GM12878 (cell line): ENCODE measurements at regions not wholly inside any gene's neighbourhood (a gene's known extent, or its start where the extent isn't known, plus 50 kb on each side); places are given as distances from the start of the nearest gene placed in this dataset.

Experiments
- ATAC-seq: fragments of 200-7000 bp; cut with Tn5 transposase; 3 replicates; pipeline ENCODE4 v1.9.1; 2020; ENCODE audit warnings: mild to moderate bottlenecking, moderate library complexity
- BruUV-seq: library from RNA; stranded (reverse); fragments of 400-500 nt; replicated peaks from 2 replicates; lab custom pipeline; 2021; lab: Mats Ljungman, UMichigan
- CTCF ChIA-PET: fragments of 300-600 bp; sonication (Branson Sonifier 250); formaldehyde crosslinking; extraction: SDS; loops from one replicate; lab custom pipeline; 2021; ENCODE audit warnings: inconsistent platforms; lab: Yijun Ruan, JAX
- POLR2A ChIA-PET: fragments of 350-600 bp; formaldehyde crosslinking; extraction: SDS; loops from one replicate; lab custom pipeline; 2021; ENCODE audit warnings: inconsistent platforms; lab: Charles Lee
- RAD21 ChIA-PET: fragments of 300-600 bp; sonication (Branson Sonifier 250); formaldehyde crosslinking; loops from one replicate; lab custom pipeline; 2023; ENCODE audit warnings: antibody characterized with exemption; ENCODE audit not compliant: unreplicated experiment; lab: Charles Lee
- SMC1A ChIA-PET: fragments of 300-600 bp; sonication (Branson Sonifier 250); formaldehyde crosslinking; loops from one replicate; lab custom pipeline; 2023; ENCODE audit not compliant: unreplicated experiment, uncharacterized antibody; lab: Charles Lee
- DNase-seq: peaks from one replicate; pipeline ENCODE4 v3.0.0-alpha.2; 2011; ENCODE audit warnings: low read depth, low spot score
- FAIRE-seq: peaks from 3 replicates; lab custom pipeline; 2011; peaks lifted over from hg19 to GRCh38; lab: Jason Lieb, UNC
- H2AFZ ChIP-seq: 2 replicates; pipeline ENCODE4 v1.6.0; 2011; ENCODE audit warnings: low read depth, low read length, control low read depth; ENCODE audit not compliant: control insufficient read depth
- H3K27ac ChIP-seq: 2 replicates; pipeline ENCODE4 v1.5.1; 2011; ENCODE audit warnings: control low read depth; ENCODE audit not compliant: control insufficient read depth, insufficient read depth
- H3K27me3 ChIP-seq, 2 experiments: replicated peaks in 1 of 2; 2 replicates each; pipeline versions ENCODE4 v1.6.0 to v1.6.1; 2011; ENCODE audit warnings: low read length in 1 of 2; ENCODE audit not compliant: control insufficient read depth in 2 of 2, insufficient read depth in 2 of 2
- H3K36me3 ChIP-seq, 2 experiments: 2 replicates each; pipeline ENCODE4 v1.5.1; 2011; ENCODE audit warnings: low read length in 1 of 2; ENCODE audit not compliant: control insufficient read depth in 2 of 2, insufficient read depth in 2 of 2
- H3K4me1 ChIP-seq: 2 replicates; pipeline ENCODE4 v1.6.1; 2011; ENCODE audit warnings: mild to moderate bottlenecking, low read length, moderate library complexity, mixed read lengths; ENCODE audit not compliant: control insufficient read depth, insufficient read depth
- H3K4me2 ChIP-seq: 2 replicates; pipeline ENCODE4 v1.6.0; 2011; ENCODE audit warnings: control low read depth; ENCODE audit not compliant: control insufficient read depth, insufficient read depth
- H3K4me3 ChIP-seq: fragments of 200-600 bp; sonication (generic); 2 replicates; pipeline ENCODE4 v1.5.1; 2016
- H3K79me2 ChIP-seq: 2 replicates; pipeline ENCODE4 v1.6.0; 2011; ENCODE audit warnings: low read length; ENCODE audit not compliant: control insufficient read depth, insufficient read depth
- H3K9ac ChIP-seq: 2 replicates; pipeline ENCODE4 v1.8.0; 2011; ENCODE audit warnings: low read length, control low read depth, mixed read lengths; ENCODE audit not compliant: control insufficient read depth, insufficient read depth
- H3K9me3 ChIP-seq: replicated peaks from 3 replicates; pipeline ENCODE4 v1.5.1; 2011; ENCODE audit warnings: mild to moderate bottlenecking, low read length; ENCODE audit not compliant: control insufficient read depth, insufficient read depth
- H4K20me1 ChIP-seq: 2 replicates; pipeline ENCODE4 v1.6.0; 2011; ENCODE audit not compliant: control insufficient read depth, insufficient read depth
- CBX3 ChIP-seq: fragments of 200-600 bp; sonication (generic); IDR thresholded peaks from 2 replicates; pipeline ENCODE4 v1.6.1; 2016; ENCODE audit warnings: low read depth, borderline replicate concordance
- GATAD2B ChIP-seq: fragments of 450-650 bp; conservative IDR thresholded peaks from 2 replicates; pipeline ENCODE4 v1.6.1; 2017; ENCODE audit warnings: low read depth, mild to moderate bottlenecking, moderate library complexity
- RELB ChIP-seq: fragments of 450-650 bp; IDR thresholded peaks from 2 replicates; pipeline ENCODE4 v1.6.1; 2017; ENCODE audit warnings: low read depth, mild to moderate bottlenecking, moderate library complexity
- REST ChIP-seq: IDR thresholded peaks from 2 replicates; pipeline ENCODE4 v1.6.1; 2012; ENCODE audit warnings: mild to moderate bottlenecking, low read depth, low read length
- ZNF274 ChIP-seq: IDR thresholded peaks from one replicate; pipeline ENCODE4 v1.8.0; 2011; ENCODE audit not compliant: insufficient read length, insufficient read depth
- WGBS: methylation state at CpG from one replicate; pipeline ENCODE4 v1.1.6; 2016; ENCODE audit warnings: low lambda C conversion rate; ENCODE audit not compliant: insufficient replicate concordance, insufficient coverage; ENCODE audit errors: missing lambda C conversion rate; 5-methylcytosine and 5-hydroxymethylcytosine counted together
- in situ Hi-C: fragments of 300-500 bp; cut with MboI; formaldehyde crosslinking; loops from 9 replicates; pipeline ENCODE4 v1.14.3; 2018; ENCODE audit warnings: mixed read lengths
- intact Hi-C: fragments of 100-400 bp; cut with micrococcal nuclease; formaldehyde crosslinking; loops from one replicate; pipeline ENCODE4 v1.14.2; 2022; ENCODE audit not compliant: unreplicated experiment
- TF ChIP-seq, protein P1 (sequence below): fragments of 450-650 bp; IDR thresholded peaks from 2 replicates; pipeline ENCODE4 v1.6.1; 2017; ENCODE audit warnings: mild to moderate bottlenecking
- TF ChIP-seq, protein P2 (sequence below): IDR thresholded peaks from 2 replicates; pipeline ENCODE4 v1.6.1; 2012; ENCODE audit warnings: low read depth, low read length, improper control_type of control experiment
- TF ChIP-seq, protein P3 (sequence below): IDR thresholded peaks from 2 replicates; pipeline ENCODE4 v1.6.1; 2012; ENCODE audit warnings: improper control_type of control experiment, low read depth, low read length; ENCODE audit not compliant: insufficient replicate concordance

DNA sequence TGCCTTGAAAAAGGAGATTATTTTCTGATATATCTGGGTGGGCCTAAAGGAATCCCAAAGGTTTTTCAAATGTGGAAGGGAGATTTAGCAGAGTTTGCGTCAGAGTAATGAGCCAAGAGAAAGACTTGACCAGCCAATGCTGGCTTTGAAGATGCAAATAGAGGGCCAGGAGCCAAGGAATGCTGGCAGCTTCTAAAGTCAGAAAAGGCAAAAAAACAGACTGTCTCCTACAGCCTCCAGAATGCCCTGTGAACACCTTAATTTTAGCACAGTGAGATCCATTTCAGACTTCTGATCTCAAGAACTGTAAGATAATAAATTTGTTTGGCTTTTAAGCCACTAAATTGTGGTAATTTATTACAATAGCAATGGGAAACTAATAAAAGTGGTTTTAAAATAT is 122.6 kb upstream of the FREM1 start (continued):
- TF ChIP-seq REST, result no peak
- TF ChIP-seq, all 136 proteins: peak for 0

- in situ Hi-C loops, result no loop called here
- Histone ChIP-seq H3K9ac (no peak overlapping the region), H3K27me3 (no peaks in the 10 kb centered on the region), H3K79me2 (no peaks in the 10 kb centered on the region), H4K20me1 (no peaks in the 10 kb centered on the region), H3K4me2 (no peak overlapping the region), H2AFZ (no peak overlapping the region), H3K9me3 (no peaks in the 10 kb centered on the region), H3K36me3 (no peaks in the 10 kb centered on the region), H3K27ac (no peak overlapping the region), H3K4me3 (no peak overlapping the region), H3K4me1 (no peaks in the 10 kb centered on the region)
- intact Hi-C loops, result loop anchor here (5.0 kb wide), 1 partner anchor 61 kb away; no protein-coding TSS in a partner anchor
- DNase-seq, result no peak
- RAD21 ChIA-PET, result no interaction called here
- CTCF ChIA-PET, result interaction anchor here (0.5 to 1.2 kb wide), 2 partner anchors 11 to 249 kb away, joined by 3 read pairs; no protein-coding TSS in a partner anchor
- SMC1A ChIA-PET, result interaction anchor here (1.6 kb wide), 1 partner anchor 11 kb away, joined by 3 read pairs; no protein-coding TSS in a partner anchor
- WGBS, result 0% methylated on average over 1 of the region's 1 CpG
- ATAC-seq, result no peak
- POLR2A ChIA-PET, result no interaction called here
- no TSS peak for BruUV-seq
- FAIRE-seq, result peak; percentile 44
- TF ChIP-seq GATAD2B (no peak), CBX3 (no peak), ZNF274 (no peak), RELB (no peak)
- TF ChIP-seq, protein P1, sequence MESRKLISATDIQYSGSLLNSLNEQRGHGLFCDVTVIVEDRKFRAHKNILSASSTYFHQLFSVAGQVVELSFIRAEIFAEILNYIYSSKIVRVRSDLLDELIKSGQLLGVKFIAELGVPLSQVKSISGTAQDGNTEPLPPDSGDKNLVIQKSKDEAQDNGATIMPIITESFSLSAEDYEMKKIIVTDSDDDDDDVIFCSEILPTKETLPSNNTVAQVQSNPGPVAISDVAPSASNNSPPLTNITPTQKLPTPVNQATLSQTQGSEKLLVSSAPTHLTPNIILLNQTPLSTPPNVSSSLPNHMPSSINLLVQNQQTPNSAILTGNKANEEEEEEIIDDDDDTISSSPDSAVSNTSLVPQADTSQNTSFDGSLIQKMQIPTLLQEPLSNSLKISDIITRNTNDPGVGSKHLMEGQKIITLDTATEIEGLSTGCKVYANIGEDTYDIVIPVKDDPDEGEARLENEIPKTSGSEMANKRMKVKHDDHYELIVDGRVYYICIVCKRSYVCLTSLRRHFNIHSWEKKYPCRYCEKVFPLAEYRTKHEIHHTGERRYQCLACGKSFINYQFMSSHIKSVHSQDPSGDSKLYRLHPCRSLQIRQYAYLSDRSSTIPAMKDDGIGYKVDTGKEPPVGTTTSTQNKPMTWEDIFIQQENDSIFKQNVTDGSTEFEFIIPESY, result no peak
- TF ChIP-seq, protein P2, sequence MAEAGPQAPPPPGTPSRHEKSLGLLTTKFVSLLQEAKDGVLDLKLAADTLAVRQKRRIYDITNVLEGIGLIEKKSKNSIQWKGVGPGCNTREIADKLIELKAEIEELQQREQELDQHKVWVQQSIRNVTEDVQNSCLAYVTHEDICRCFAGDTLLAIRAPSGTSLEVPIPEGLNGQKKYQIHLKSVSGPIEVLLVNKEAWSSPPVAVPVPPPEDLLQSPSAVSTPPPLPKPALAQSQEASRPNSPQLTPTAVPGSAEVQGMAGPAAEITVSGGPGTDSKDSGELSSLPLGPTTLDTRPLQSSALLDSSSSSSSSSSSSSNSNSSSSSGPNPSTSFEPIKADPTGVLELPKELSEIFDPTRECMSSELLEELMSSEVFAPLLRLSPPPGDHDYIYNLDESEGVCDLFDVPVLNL, result no peak
- TF ChIP-seq, protein P3, sequence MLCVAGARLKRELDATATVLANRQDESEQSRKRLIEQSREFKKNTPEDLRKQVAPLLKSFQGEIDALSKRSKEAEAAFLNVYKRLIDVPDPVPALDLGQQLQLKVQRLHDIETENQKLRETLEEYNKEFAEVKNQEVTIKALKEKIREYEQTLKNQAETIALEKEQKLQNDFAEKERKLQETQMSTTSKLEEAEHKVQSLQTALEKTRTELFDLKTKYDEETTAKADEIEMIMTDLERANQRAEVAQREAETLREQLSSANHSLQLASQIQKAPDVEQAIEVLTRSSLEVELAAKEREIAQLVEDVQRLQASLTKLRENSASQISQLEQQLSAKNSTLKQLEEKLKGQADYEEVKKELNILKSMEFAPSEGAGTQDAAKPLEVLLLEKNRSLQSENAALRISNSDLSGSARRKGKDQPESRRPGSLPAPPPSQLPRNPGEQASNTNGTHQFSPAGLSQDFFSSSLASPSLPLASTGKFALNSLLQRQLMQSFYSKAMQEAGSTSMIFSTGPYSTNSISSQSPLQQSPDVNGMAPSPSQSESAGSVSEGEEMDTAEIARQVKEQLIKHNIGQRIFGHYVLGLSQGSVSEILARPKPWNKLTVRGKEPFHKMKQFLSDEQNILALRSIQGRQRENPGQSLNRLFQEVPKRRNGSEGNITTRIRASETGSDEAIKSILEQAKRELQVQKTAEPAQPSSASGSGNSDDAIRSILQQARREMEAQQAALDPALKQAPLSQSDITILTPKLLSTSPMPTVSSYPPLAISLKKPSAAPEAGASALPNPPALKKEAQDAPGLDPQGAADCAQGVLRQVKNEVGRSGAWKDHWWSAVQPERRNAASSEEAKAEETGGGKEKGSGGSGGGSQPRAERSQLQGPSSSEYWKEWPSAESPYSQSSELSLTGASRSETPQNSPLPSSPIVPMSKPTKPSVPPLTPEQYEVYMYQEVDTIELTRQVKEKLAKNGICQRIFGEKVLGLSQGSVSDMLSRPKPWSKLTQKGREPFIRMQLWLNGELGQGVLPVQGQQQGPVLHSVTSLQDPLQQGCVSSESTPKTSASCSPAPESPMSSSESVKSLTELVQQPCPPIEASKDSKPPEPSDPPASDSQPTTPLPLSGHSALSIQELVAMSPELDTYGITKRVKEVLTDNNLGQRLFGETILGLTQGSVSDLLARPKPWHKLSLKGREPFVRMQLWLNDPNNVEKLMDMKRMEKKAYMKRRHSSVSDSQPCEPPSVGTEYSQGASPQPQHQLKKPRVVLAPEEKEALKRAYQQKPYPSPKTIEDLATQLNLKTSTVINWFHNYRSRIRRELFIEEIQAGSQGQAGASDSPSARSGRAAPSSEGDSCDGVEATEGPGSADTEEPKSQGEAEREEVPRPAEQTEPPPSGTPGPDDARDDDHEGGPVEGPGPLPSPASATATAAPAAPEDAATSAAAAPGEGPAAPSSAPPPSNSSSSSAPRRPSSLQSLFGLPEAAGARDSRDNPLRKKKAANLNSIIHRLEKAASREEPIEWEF, result no peak
Measured at GRCh38 chr9:15021146-15021545, 110.9 kb upstream of the FREM1 start.
